ENCODE measurements at regions not wholly inside any gene's neighbourhood (a gene's known extent, or its start where the extent isn't known, plus 50 kb on each side); places are given as distances from the start of the nearest gene placed in this dataset.

DNA sequence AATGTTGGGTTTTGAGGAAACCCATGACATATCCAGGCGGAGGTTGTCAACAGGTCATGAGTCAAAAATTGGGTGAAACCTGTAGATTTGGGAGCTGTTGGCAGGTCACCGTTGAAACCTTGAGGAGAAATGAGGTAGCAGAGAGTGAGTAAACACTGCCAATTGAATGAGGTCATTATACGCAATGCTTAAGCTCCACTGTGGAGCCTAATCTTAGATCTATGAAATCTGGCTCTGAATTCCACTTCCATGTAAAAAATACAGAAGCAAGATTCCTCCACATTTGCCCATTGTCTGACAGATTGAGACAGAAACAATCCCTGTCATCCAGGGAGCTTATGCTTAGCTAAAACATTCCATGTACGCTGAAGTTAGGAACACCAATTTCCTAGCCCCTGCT, 76.0 kb upstream of the IL6 start:
- ChIA-PET CTCF (interaction anchor here (1.4 to 2.3 kb wide), 2 partner anchors 10 to 76 kb away, joined by 6 to 10 read pairs; partner anchors contain the start of gene IL6), POLR2A (interaction anchor here (0.7 to 1.8 kb wide), 4 partner anchors 10 to 76 kb away, joined by 3 to 5 read pairs (median 4); partner anchors contain the start of gene IL6)
- Mint-ChIP-seq H3K27me3 (no peaks in the 10 kb centered on the region), H3K27ac (no peak overlapping the region), H3K36me3 (ENCODE audit: low read depth) (peaks cover 87% of the 10 kb centered on the region), H3K4me3 (no peak overlapping the region), H3K9me3 (peaks cover 14% of the 10 kb centered on the region), H3K4me1 (peaks cover 24% of the 10 kb centered on the region)
- no peak for TF ChIP-seq CTCF (IDR thresholded peaks at IDR 0.05)
- ATAC-seq (ENCODE audit: low read depth) (no peak), DNase-seq (no peak)
- intact Hi-C loops (cut with micrococcal nuclease), result no loop called here

DNA sequence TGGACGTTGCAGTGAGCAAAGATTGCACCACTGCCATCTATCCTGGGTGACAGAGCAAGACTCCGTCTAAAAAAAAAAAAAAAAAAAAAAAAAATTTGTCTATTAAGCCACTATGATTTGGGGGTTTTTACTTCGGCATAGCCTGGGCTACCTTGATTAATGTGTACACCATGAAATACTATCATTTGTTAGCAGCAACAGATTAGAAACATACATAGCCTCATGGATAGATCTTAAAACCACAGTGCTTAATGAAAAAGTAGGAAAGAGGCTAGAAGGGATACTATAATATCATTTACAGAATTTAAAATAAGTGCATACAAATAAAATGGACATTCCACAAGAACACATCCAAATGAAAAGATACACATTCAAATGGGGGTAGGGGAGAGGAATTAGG, 77.3 kb upstream of the IL6 start:
- H3K27me3 Mint-ChIP-seq, result no peaks in the 10 kb centered on the region
- no peak for TF ChIP-seq CTCF (IDR thresholded peaks at IDR 0.05)
- ATAC-seq (ENCODE audit: low read depth) (no peak), DNase-seq (no peak)
- peaks cover 18% of the 10 kb centered on the region for H3K9me3 Mint-ChIP-seq
- intact Hi-C loops (cut with micrococcal nuclease), result no loop called here
- no peak overlapping the region for H3K4me3 Mint-ChIP-seq
- H3K36me3 Mint-ChIP-seq (ENCODE audit: low read depth), result peaks cover 85% of the 10 kb centered on the region
- CTCF ChIA-PET, result no interaction called here
- POLR2A ChIA-PET, result interaction anchor here (0.7 to 1.1 kb wide), 3 partner anchors 73 to 595 kb away, joined by 3 to 6 read pairs (median 3); partner anchors contain the start of gene IL6
- H3K4me1 Mint-ChIP-seq, result peaks cover 19% of the 10 kb centered on the region
- H3K27ac Mint-ChIP-seq, result no peak overlapping the region

- ChIA-PET POLR2A (interaction anchor here (1.2 kb wide), 2 partner anchors 15 to 78 kb away, joined by 4 to 5 read pairs; no protein-coding TSS in a partner anchor), CTCF (interaction anchor here (1.2 kb wide), 1 partner anchor 88 kb away, joined by 3 read pairs; no protein-coding TSS in a partner anchor)
- H3K9me3 Mint-ChIP-seq, result peaks cover 30% of the 10 kb centered on the region
Observed at GRCh38 chr7:22647451-22648257, 79.3 kb upstream of the IL6 start.

DNA sequence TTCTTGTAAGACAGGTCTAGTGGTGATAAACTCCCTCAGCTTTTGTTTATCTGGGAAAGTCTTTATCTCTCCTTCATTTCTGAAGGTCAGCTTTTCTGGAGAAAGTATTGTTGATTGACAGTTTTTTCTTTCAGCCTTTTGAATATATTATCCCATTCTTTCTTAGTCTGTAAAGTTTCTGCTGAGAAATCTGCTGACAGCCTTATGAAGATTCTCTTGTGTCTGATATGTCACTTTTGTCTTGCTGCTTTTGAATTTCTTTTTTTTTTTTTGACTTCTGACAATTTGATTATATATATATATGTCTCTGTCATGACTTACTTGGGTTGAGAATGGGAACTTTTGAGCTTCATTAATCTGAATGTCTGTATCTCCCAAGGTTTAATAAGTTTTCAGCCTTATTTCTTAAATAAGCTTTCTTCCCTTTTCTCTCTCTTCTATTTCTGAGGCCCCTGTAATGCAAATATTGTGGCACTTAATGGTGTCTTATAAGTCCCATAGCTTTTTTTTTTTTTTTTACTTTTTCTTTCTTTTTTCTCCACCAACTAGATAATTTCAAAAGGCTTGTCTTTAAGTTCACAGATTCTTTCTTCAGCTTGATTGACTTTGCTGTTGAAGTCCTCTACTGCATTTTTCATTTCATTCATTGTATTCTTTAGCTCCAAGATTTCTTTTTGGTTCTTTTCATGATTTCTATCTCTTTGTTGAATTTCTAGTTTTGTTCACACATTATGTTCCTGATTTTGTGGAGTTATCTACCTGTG, 81.4 kb upstream of the IL6 start:
- CTCF ChIA-PET, result interaction anchor here (0.9 to 1.2 kb wide), 6 partner anchors 9 to 137 kb away, joined by 3 to 4 read pairs (median 3); no protein-coding TSS in a partner anchor
- TF ChIP-seq CTCF (IDR thresholded peaks at IDR 0.05), result no peak
- ATAC-seq (ENCODE audit: low read depth) (no peak), DNase-seq (no peak)
- POLR2A ChIA-PET, result interaction anchor here (0.6 to 1.3 kb wide), 7 partner anchors 8 to 349 kb away, joined by 3 to 8 read pairs (median 3); no protein-coding TSS in a partner anchor
- H3K4me3 Mint-ChIP-seq, result no peak overlapping the region
- intact Hi-C loops (cut with micrococcal nuclease), result no loop called here
- peaks cover 23% of the 10 kb centered on the region for H3K4me1 Mint-ChIP-seq
- H3K36me3 Mint-ChIP-seq (ENCODE audit: low read depth), result peaks cover 75% of the 10 kb centered on the region
- H3K27me3 Mint-ChIP-seq, result no peaks in the 10 kb centered on the region
- H3K27ac Mint-ChIP-seq, result peak overlapping the region; percentile 41
- peaks cover 37% of the 10 kb centered on the region for H3K9me3 Mint-ChIP-seq

More at GRCh38 chr7:22647451-22648257, 79.3 kb upstream of the IL6 start:
- ATAC-seq (ENCODE audit: low read depth), result no peak
- Mint-ChIP-seq H3K36me3 (ENCODE audit: low read depth) (peaks cover 77% of the 10 kb centered on the region), H3K4me3 (no peak overlapping the region), H3K27ac (peak overlapping the region; percentile 35), H3K4me1 (peaks cover 10% of the 10 kb centered on the region), H3K27me3 (no peaks in the 10 kb centered on the region)
- TF ChIP-seq CTCF (IDR thresholded peaks at IDR 0.05), result no peak
- no peak for DNase-seq
- intact Hi-C loops (cut with micrococcal nuclease), result no loop called here

Measured in activated B cell treated with CpG ODN at 0.5 μM for 24 hours (primary cell).